ENCODE measurements at regions not wholly inside any gene's neighbourhood (a gene's known extent, or its start where the extent isn't known, plus 50 kb on each side); places are given as distances from the start of the nearest gene placed in this dataset.

GRCh38 chr7:22002726-22003125 is 57.0 kb upstream of the CDCA7L start:
- DNase-seq, result no peak

DNA sequence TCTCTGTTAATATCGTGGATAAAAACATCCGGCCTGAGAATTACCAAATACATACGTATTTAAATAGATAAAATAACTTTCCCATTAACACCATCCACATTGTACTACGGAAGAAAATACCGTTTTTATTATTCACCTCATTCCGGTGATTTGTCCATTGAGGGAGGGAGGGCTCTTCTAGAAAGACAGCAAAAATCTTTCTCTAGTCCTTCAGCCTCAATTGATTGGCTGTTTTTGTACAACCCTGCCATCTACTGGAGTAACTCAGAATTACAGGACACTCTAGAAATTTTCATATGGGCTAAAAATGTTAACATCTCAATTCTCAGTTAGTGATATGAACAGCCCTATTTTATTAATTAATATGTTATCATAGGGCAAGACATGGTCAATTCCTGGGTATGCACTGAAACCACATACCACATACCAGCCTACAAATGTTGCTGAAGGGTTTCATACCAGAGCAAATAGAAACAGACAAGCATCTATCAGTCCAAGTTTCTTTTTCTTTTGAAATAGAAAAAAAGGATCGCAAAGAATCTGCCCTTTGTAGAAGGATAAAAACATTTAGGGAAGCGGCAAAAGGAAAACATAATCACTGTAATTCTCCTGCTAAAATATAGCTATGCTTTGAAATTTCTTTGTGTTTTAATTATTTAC is 55.8 kb upstream of the CDCA7L start:
- peak; percentile 51 to 70 for DNase-seq

- no peak for DNase-seq
Observed at GRCh38 chr7:21999896-22000295, 54.2 kb upstream of the CDCA7L start.

GRCh38 chr7:21996641-21997040 is 50.9 kb upstream of the CDCA7L start:
- peak in 1 of 2 donors; percentile 40 for DNase-seq

Measured in inflammatory macrophage (primary cell).